Fibroblast of lung (primary cell): ENCODE measurements at regions not wholly inside any gene's neighbourhood (a gene's known extent, or its start where the extent isn't known, plus 50 kb on each side); places are given as distances from the start of the nearest gene placed in this dataset.

Experiments used
- DNase-seq, 2 donors: peaks; one replicate each; pipeline versions ENCODE4 v3.0.0 to v3.0.0-alpha.2; 2010; ENCODE audit warnings: low read depth in 2 of 2
- H2AFZ ChIP-seq: 2 replicates; pipeline ENCODE4 v1.5.1; 2012; ENCODE audit warnings: low read length, control low read depth, inconsistent platforms
- H3K27ac ChIP-seq: 2 replicates; pipeline ENCODE4 v1.5.1; 2011; ENCODE audit warnings: low read length, control low read depth; ENCODE audit not compliant: insufficient read depth
- H3K27me3 ChIP-seq: 2 replicates; pipeline ENCODE4 v1.5.1; 2011; ENCODE audit warnings: mild to moderate bottlenecking, low read length; ENCODE audit not compliant: control insufficient read depth, insufficient read depth
- H3K36me3 ChIP-seq: 2 replicates; pipeline ENCODE4 v1.5.1; 2011; ENCODE audit warnings: low read length; ENCODE audit not compliant: control insufficient read depth, insufficient read depth
- H3K4me1 ChIP-seq: 2 replicates; pipeline ENCODE4 v1.5.1; 2011; ENCODE audit warnings: low read length; ENCODE audit not compliant: control insufficient read depth, insufficient read depth; ENCODE audit errors: extremely low read depth
- H3K4me2 ChIP-seq: 2 replicates; pipeline ENCODE4 v1.5.1; 2011; ENCODE audit warnings: low read length, control low read depth; ENCODE audit not compliant: insufficient read depth; ENCODE audit errors: extremely low read depth
- H3K4me3 ChIP-seq, 4 experiments: fragments of 200-600 bp in 1 of 4; sonication (generic) in 1 of 4; replicated peaks in 1 of 4; 2 replicates each; pipeline ENCODE4 v1.5.1; 2011 to 2016; ENCODE audit warnings: low read length in 4 of 4, low read depth in 3 of 4, mild to moderate bottlenecking in 3 of 4, control low read depth in 2 of 4, inconsistent platforms in 1 of 4, mixed read lengths in 1 of 4; ENCODE audit not compliant: insufficient read depth in 1 of 4; ENCODE audit errors: control extremely low read depth in 1 of 4
- H3K79me2 ChIP-seq: 2 replicates; pipeline ENCODE4 v1.5.1; 2012; ENCODE audit warnings: mild to moderate bottlenecking, low read length, inconsistent platforms; ENCODE audit not compliant: control insufficient read depth, insufficient read depth
- H3K9ac ChIP-seq: 2 replicates; pipeline ENCODE4 v1.5.1; 2011; ENCODE audit warnings: mild to moderate bottlenecking, low read length, control low read depth; ENCODE audit not compliant: insufficient read depth
- H3K9me3 ChIP-seq: 2 replicates; pipeline ENCODE4 v1.5.1; 2012; ENCODE audit warnings: low read depth, low read length; ENCODE audit not compliant: control insufficient read depth, insufficient read depth
- H4K20me1 ChIP-seq: 2 replicates; pipeline ENCODE4 v1.5.1; 2011; ENCODE audit warnings: low read length; ENCODE audit not compliant: control insufficient read depth, insufficient read depth; ENCODE audit errors: extremely low read depth
- EZH2 ChIP-seq: IDR thresholded peaks from 2 replicates; pipeline ENCODE4 v1.5.1; 2012; ENCODE audit warnings: low read length, control low read depth, mild to moderate bottlenecking; ENCODE audit errors: missing control alignments
- TF ChIP-seq, protein P1 (sequence below), 2 donors: IDR thresholded peaks in 1 of 2; conservative IDR thresholded peaks in 1 of 2; 1 replicate in 1 of 2; 2 replicates in 1 of 2; pipeline ENCODE4 v1.5.1; 2011 to 2012; ENCODE audit warnings: low read length in 2 of 2, control low read depth in 1 of 2, inconsistent platforms in 1 of 2, low read depth in 1 of 2, mild to moderate bottlenecking in 1 of 2

DNA sequence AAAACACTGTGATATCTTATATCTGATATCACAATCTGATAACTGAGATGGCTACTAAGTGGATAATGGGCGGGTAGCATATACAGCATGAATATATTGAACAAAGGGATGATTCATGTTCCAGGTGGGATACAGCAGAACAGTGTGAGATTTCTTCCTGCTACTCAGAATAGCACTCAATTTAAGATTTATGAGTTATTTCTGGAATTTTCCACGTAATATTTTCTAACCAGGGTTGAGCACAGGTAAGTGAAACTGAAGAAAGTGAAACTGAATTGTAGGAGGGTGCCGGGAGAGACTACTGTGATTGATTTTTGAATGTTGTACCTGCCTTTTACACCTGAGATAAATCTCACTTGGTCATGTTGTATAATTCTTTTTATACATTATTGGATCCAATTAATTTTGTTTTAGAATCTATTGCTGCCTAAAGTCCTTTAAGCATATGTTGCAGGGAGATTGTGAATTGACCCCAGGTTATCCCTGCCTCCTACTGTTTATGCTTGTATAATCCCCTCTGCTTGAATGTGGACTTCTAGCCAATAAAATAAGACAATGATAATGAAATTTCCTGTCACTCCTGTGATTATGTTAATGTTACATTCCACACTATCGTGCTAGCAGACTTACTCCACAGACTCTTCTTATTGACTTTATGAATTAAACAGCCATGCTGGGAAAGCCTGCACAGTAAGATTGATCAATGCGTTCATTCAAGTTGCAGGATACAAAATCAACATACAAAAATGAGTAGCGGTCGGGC is 67.6 kb upstream of the RBBP8 start:
- H3K36me3 ChIP-seq: no peaks in the 10 kb centered on the region
- H2AFZ ChIP-seq: no peak overlapping the region
- no peak overlapping the region for H3K27ac ChIP-seq
- no peaks in the 10 kb centered on the region for H3K9me3 ChIP-seq
- no peak for DNase-seq
- H3K27me3 ChIP-seq: no peaks in the 10 kb centered on the region
- no peaks in the 10 kb centered on the region for H3K4me1 ChIP-seq
- no peak overlapping the region for H3K9ac ChIP-seq
- no peaks in the 10 kb centered on the region for H4K20me1 ChIP-seq
- H3K4me2 ChIP-seq: no peak overlapping the region
- no peaks in the 10 kb centered on the region for H3K79me2 ChIP-seq
- H3K4me3 ChIP-seq: no peak overlapping the region
- TF ChIP-seq, protein P1, sequence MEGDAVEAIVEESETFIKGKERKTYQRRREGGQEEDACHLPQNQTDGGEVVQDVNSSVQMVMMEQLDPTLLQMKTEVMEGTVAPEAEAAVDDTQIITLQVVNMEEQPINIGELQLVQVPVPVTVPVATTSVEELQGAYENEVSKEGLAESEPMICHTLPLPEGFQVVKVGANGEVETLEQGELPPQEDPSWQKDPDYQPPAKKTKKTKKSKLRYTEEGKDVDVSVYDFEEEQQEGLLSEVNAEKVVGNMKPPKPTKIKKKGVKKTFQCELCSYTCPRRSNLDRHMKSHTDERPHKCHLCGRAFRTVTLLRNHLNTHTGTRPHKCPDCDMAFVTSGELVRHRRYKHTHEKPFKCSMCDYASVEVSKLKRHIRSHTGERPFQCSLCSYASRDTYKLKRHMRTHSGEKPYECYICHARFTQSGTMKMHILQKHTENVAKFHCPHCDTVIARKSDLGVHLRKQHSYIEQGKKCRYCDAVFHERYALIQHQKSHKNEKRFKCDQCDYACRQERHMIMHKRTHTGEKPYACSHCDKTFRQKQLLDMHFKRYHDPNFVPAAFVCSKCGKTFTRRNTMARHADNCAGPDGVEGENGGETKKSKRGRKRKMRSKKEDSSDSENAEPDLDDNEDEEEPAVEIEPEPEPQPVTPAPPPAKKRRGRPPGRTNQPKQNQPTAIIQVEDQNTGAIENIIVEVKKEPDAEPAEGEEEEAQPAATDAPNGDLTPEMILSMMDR (conservative IDR thresholded peaks at IDR 0.05 in 1 of 2, IDR thresholded peaks at IDR 0.05 in 1 of 2; ENCODE audit: low read depth in 1 of 2, low read length in 2 of 2): no peak
- TF ChIP-seq EZH2: no peak

GRCh38 chr18:22868831-22869230 is 64.3 kb upstream of the RBBP8 start:
- H2AFZ ChIP-seq: no peak overlapping the region
- H3K9ac ChIP-seq: no peak overlapping the region
- no peaks in the 10 kb centered on the region for H3K27me3 ChIP-seq
- TF ChIP-seq, protein P1 (conservative IDR thresholded peaks at IDR 0.05 in 1 of 2, IDR thresholded peaks at IDR 0.05 in 1 of 2; ENCODE audit: low read depth in 1 of 2, low read length in 2 of 2): no peak
- no peak for TF ChIP-seq EZH2
- no peak for DNase-seq
- H3K79me2 ChIP-seq: no peaks in the 10 kb centered on the region
- no peaks in the 10 kb centered on the region for H3K4me1 ChIP-seq
- no peak overlapping the region for H3K4me3 ChIP-seq
- no peak overlapping the region for H3K27ac ChIP-seq
- H4K20me1 ChIP-seq: no peaks in the 10 kb centered on the region
- H3K9me3 ChIP-seq: no peaks in the 10 kb centered on the region
- H3K36me3 ChIP-seq: no peaks in the 10 kb centered on the region
- no peak overlapping the region for H3K4me2 ChIP-seq

DNA sequence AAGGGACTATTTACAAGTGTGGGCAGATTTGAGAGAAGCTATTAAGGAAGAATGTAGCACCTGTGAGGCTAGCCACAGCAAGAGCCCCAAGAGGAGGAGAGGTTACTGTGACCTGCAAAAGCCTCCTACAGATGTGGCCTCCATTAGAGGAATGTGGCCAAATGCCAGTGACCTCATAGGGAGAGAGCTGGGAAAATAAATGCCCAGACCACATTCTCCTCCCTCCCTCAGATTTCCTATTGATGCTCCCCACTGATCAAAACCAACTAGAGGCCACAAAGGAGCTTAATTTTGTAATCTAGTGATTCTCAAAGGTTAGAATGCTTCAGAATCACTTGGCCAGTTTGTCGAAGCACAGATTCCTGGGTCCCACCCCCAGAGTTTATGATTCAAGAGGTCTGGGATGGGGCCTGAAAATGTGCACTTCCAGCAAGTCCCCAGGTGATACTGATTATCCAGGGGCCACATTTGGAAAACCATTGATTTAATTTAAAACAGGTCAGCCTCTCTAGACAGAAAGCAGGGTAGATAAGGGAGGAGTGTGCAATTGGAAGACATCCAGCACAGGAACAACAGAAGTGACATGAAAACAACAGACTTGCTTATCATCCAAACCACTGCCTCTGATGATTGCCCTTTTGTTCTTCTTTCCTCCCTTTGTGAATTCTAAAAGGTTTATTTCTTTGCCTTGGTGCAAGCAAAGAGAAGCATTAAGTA is 61.2 kb upstream of the RBBP8 start:
- H3K27ac ChIP-seq: no peak overlapping the region
- TF ChIP-seq, protein P1 (conservative IDR thresholded peaks at IDR 0.05 in 1 of 2, IDR thresholded peaks at IDR 0.05 in 1 of 2; ENCODE audit: low read depth in 1 of 2, low read length in 2 of 2): no peak
- no peak for TF ChIP-seq EZH2
- H2AFZ ChIP-seq: no peak overlapping the region
- peak; percentile 5 to 83 for DNase-seq
- no peaks in the 10 kb centered on the region for H3K9me3 ChIP-seq
- no peak overlapping the region for H3K4me2 ChIP-seq
- no peak overlapping the region for H3K4me3 ChIP-seq
- H3K36me3 ChIP-seq: no peaks in the 10 kb centered on the region
- no peaks in the 10 kb centered on the region for H3K4me1 ChIP-seq
- H3K9ac ChIP-seq: no peak overlapping the region
- H4K20me1 ChIP-seq: no peaks in the 10 kb centered on the region
- H3K79me2 ChIP-seq: no peaks in the 10 kb centered on the region
- H3K27me3 ChIP-seq: no peaks in the 10 kb centered on the region
